Prostate gland (tissue), 2 donors: ENCODE measurements at regions not wholly inside any gene's neighbourhood (a gene's known extent, or its start where the extent isn't known, plus 50 kb on each side); places are given as distances from the start of the nearest gene placed in this dataset.

Experiments
- DNase-seq: peaks from one replicate; pipeline ENCODE4 v3.0.0-alpha.2; 2019; ENCODE audit warnings: low spot score
- H3K27ac ChIP-seq, 2 donors: fragments of 200-600 bp; sonication (generic); 2 replicates each; pipeline ENCODE4 v1.5.1; 2017 to 2019
- H3K27me3 ChIP-seq: fragments of 200-600 bp; sonication (generic); replicated peaks from 2 replicates; pipeline ENCODE4 v1.5.1; 2019; ENCODE audit not compliant: insufficient read depth
- H3K36me3 ChIP-seq, 2 donors: fragments of 200-600 bp; sonication (generic); 1 replicate in 1 of 2; 2 replicates in 1 of 2; pipeline versions ENCODE4 v1.5.1 to v1.8.1; 2017 to 2019
- H3K4me1 ChIP-seq: fragments of 200-600 bp; sonication (generic); replicated peaks from 2 replicates; pipeline ENCODE4 v1.5.1; 2019
- H3K4me3 ChIP-seq, 2 donors: fragments of 200-600 bp; sonication (generic); 2 replicates each; pipeline ENCODE4 v1.5.1; 2017 to 2019
- H3K9me3 ChIP-seq: fragments of 200-600 bp; sonication (generic); 2 replicates; pipeline ENCODE4 v1.5.1; 2017
- CTCF ChIP-seq, 4 experiments: fragments of 200-600 bp in 2 of 4; fragments of 450-650 bp in 2 of 4; sonication (generic) in 2 of 4; IDR thresholded peaks; 1 replicate in 3 of 4; 2 replicates in 1 of 4; pipeline ENCODE4 v1.5.1; 2016 to 2019; ENCODE audit warnings: antibody characterized with exemption in 4 of 4, mild to moderate bottlenecking in 2 of 4, moderate library complexity in 2 of 4
- POLR2A ChIP-seq: fragments of 450-650 bp; IDR thresholded peaks from one replicate; pipeline ENCODE4 v1.6.1; 2016; ENCODE audit warnings: antibody characterized with exemption, mild to moderate bottlenecking
- POLR2AphosphoS5 ChIP-seq: sonication (generic); formaldehyde crosslinking; IDR thresholded peaks from one replicate; pipeline ENCODE4 v1.6.1; 2017; ENCODE audit warnings: antibody characterized with exemption
- WGBS: methylation state at CpG from one replicate; pipeline ENCODE4 v1.1.5; 2018; 5-methylcytosine and 5-hydroxymethylcytosine counted together
- intact Hi-C: fragments of 100-400 bp; cut with DNase I; formaldehyde crosslinking; loops from one replicate; pipeline ENCODE4 v1.14.2; 2022

- Histone ChIP-seq H3K36me3 (no peaks in the 10 kb centered on the region), H3K9me3 (no peaks in the 10 kb centered on the region), H3K4me3 (no peak overlapping the region), H3K27me3 (no peaks in the 10 kb centered on the region), H3K4me1 (no peaks in the 10 kb centered on the region), H3K27ac (no peak overlapping the region)
- DNase-seq: no peak
- no peak for TF ChIP-seq POLR2A
- no peak for TF ChIP-seq POLR2AphosphoS5
- no peak for TF ChIP-seq CTCF (IDR thresholded peaks at IDR 0.05)
- intact Hi-C loops: no loop called here
- 92% methylated on average over 13 of the region's 13 CpGs for WGBS
Measured at GRCh38 chr22:48647051-48647450, 1180.6 kb downstream of the BRD1 start.

- H3K36me3 ChIP-seq: no peaks in the 10 kb centered on the region
- H3K27me3 ChIP-seq: no peaks in the 10 kb centered on the region
- H3K27ac ChIP-seq: no peak overlapping the region
- H3K9me3 ChIP-seq: no peaks in the 10 kb centered on the region
- DNase-seq: no peak
- WGBS: 93% methylated on average over 40 of the region's 42 CpGs
- H3K4me1 ChIP-seq: no peaks in the 10 kb centered on the region
- TF ChIP-seq CTCF (IDR thresholded peaks at IDR 0.05) (no peak), POLR2AphosphoS5 (no peak), POLR2A (no peak)
- intact Hi-C loops: no loop called here
- no peak overlapping the region for H3K4me3 ChIP-seq
Measured at GRCh38 chr22:48646216-48646925, 1181.3 kb downstream of the BRD1 start.

- DNase-seq: no peak
- Histone ChIP-seq H3K9me3 (no peaks in the 10 kb centered on the region), H3K4me1 (no peaks in the 10 kb centered on the region), H3K36me3 (no peaks in the 10 kb centered on the region), H3K27me3 (no peaks in the 10 kb centered on the region), H3K27ac (no peak overlapping the region), H3K4me3 (no peak overlapping the region)
- intact Hi-C loops: no loop called here
- TF ChIP-seq POLR2AphosphoS5: no peak
- no peak for TF ChIP-seq CTCF (IDR thresholded peaks at IDR 0.05)
- TF ChIP-seq POLR2A: no peak
- WGBS: 62% methylated on average over 15 of the region's 16 CpGs
Measured at GRCh38 chr22:48645766-48646165, 1181.9 kb downstream of the BRD1 start.

GRCh38 chr22:48644997-48645396, 1182.7 kb downstream of the BRD1 start:
- DNase-seq: no peak
- 43% methylated on average over 6 of the region's 6 CpGs for WGBS
- intact Hi-C loops: no loop called here

More at GRCh38 chr22:48644997-48645396, 1182.7 kb downstream of the BRD1 start:
- Histone ChIP-seq H3K36me3 (no peaks in the 10 kb centered on the region), H3K4me3 (no peak overlapping the region), H3K27ac (no peak overlapping the region), H3K4me1 (no peaks in the 10 kb centered on the region), H3K9me3 (no peaks in the 10 kb centered on the region), H3K27me3 (no peaks in the 10 kb centered on the region)
- TF ChIP-seq POLR2AphosphoS5 (no peak), POLR2A (no peak), CTCF (IDR thresholded peaks at IDR 0.05) (no peak)
